ENCODE measurements at regions not wholly inside any gene's neighbourhood (a gene's known extent, or its start where the extent isn't known, plus 50 kb on each side); places are given as distances from the start of the nearest gene placed in this dataset.

GRCh38 chr1:204803607-204804006, 67.1 kb upstream of the NFASC start:
- TF ChIP-seq, protein P1, sequence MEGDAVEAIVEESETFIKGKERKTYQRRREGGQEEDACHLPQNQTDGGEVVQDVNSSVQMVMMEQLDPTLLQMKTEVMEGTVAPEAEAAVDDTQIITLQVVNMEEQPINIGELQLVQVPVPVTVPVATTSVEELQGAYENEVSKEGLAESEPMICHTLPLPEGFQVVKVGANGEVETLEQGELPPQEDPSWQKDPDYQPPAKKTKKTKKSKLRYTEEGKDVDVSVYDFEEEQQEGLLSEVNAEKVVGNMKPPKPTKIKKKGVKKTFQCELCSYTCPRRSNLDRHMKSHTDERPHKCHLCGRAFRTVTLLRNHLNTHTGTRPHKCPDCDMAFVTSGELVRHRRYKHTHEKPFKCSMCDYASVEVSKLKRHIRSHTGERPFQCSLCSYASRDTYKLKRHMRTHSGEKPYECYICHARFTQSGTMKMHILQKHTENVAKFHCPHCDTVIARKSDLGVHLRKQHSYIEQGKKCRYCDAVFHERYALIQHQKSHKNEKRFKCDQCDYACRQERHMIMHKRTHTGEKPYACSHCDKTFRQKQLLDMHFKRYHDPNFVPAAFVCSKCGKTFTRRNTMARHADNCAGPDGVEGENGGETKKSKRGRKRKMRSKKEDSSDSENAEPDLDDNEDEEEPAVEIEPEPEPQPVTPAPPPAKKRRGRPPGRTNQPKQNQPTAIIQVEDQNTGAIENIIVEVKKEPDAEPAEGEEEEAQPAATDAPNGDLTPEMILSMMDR (conservative IDR thresholded peaks at IDR 0.05; ENCODE audit: low read depth, low read length): no peak
- no peak for TF ChIP-seq EZH2phosphoT487 (IDR thresholded peaks at IDR 0.05; ENCODE audit: borderline replicate concordance, low read length)
- TF ChIP-seq EZH2 (IDR thresholded peaks at IDR 0.05; ENCODE audit: low read length, unreplicated experiment): no peak
- DNase-seq (no peak), ATAC-seq (no peak)
- H3K79me2 ChIP-seq (ENCODE audit: low read length): no peaks in the 10 kb centered on the region
- no peaks in the 10 kb centered on the region for H3K9me2 ChIP-seq (replicated peaks; ENCODE audit: low read length)
- H3K27ac ChIP-seq (ENCODE audit: low read length): no peak overlapping the region
- no peak overlapping the region for H3K4me3 ChIP-seq (ENCODE audit: low read length)
- POLR2A ChIA-PET (ENCODE audit: unreplicated experiment): no interaction called here
- H3F3A ChIP-seq (ENCODE audit: low read length, unreplicated experiment): no peaks in the 10 kb centered on the region
- BruUV-seq (replicated peaks): no TSS peak
- no peak overlapping the region for H2AFZ ChIP-seq (ENCODE audit: low read length)
- H3K9me3 ChIP-seq (ENCODE audit: low read length): no peaks in the 10 kb centered on the region
- intact Hi-C loops (cut with micrococcal nuclease): loop anchor here (10.0 kb wide), 1 partner anchor 369 kb away; no protein-coding TSS in a partner anchor
- H3K9ac ChIP-seq (ENCODE audit: low read length): no peak overlapping the region
- H3K4me2 ChIP-seq (ENCODE audit: low read length): no peak overlapping the region
- H4K20me1 ChIP-seq (ENCODE audit: low read length): no peaks in the 10 kb centered on the region
- CTCF ChIA-PET: interaction anchor here (0.6 kb wide), 1 partner anchor 238 kb away, joined by 3 read pairs; no protein-coding TSS in a partner anchor
- 0 out of 2 replicates have a peak, but pooled peaks cover 4% of the 10 kb centered on the region for H3K27me3 ChIP-seq (ENCODE audit: low read length)
- H3K36me3 ChIP-seq (ENCODE audit: low read depth, low read length): no peaks in the 10 kb centered on the region
- peaks cover 5% of the 10 kb centered on the region; the same call in 1 of the 2 replicates for H3K4me1 ChIP-seq (ENCODE audit: insufficient read depth, low read length)

DNA sequence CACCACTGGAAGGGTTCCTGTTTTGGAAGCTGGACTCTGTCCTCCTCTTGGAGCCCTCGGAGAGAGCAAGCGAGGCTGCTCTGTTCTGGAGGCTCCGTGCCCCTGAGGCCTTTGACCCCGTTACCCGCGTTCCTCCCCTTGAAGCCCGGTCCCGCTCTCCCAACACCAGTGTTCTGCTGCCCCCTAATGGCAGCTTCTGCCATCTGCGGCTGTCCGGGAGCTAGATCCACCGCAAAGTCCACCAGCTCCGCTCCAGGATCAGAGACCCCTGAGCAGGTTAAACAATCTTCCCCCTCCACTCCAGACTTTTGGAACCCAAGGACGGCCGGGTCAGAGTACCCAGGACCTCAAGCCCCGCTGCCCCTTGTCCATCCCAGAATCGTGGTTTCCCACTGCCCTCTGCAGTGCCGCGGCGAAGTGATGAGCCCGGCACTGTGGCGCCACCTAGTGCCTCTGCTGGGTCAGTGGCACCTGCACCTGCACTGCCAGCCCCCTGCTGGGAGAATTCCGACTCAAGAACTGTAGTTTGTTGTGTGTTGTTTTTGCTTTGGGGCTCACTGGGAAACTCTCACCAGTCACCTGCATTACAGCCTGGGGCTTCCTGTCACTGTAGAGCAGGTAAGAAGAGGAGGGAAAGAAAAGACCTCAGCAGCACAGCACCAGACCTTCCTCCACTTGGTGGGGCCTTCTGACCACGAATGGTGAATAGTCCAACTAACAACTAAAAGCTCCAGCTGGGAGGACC, 63.5 kb upstream of the NFASC start:
- no peaks in the 10 kb centered on the region for H3K9me2 ChIP-seq (replicated peaks; ENCODE audit: low read length)
- peak; percentile 98 for DNase-seq

More for the DNA sequence above, 63.5 kb upstream of the NFASC start:
- H3K27me3 ChIP-seq (ENCODE audit: low read length): 0 out of 2 replicates have a peak, but pooled peaks cover 3% of the 10 kb centered on the region
- no peaks in the 10 kb centered on the region for H3F3A ChIP-seq (ENCODE audit: low read length, unreplicated experiment)
- TF ChIP-seq, protein P1 (conservative IDR thresholded peaks at IDR 0.05; ENCODE audit: low read depth, low read length): peak; percentile 100
- TF ChIP-seq EZH2 (IDR thresholded peaks at IDR 0.05; ENCODE audit: low read length, unreplicated experiment): no peak
- CTCF ChIA-PET: interaction anchor here (0.5 to 2.2 kb wide), 40 partner anchors 9 to 421 kb away, joined by 3 to 103 read pairs (median 4); partner anchors contain the start of genes LRRN2 and TMCC2
- peak overlapping the region; percentile 78 for H2AFZ ChIP-seq (ENCODE audit: low read length)
- peak; percentile 97 for ATAC-seq
- peaks cover 5% of the 10 kb centered on the region; the same call in 1 of the 2 replicates for H3K4me1 ChIP-seq (ENCODE audit: insufficient read depth, low read length)
- no peaks in the 10 kb centered on the region for H3K9me3 ChIP-seq (ENCODE audit: low read length)
- H3K27ac ChIP-seq (ENCODE audit: low read length): no peak overlapping the region
- H3K9ac ChIP-seq (ENCODE audit: low read length): no peak overlapping the region
- POLR2A ChIA-PET (ENCODE audit: unreplicated experiment): interaction anchor here (0.5 kb wide), 1 partner anchor 185 kb away, joined by 3 read pairs; no protein-coding TSS in a partner anchor
- H4K20me1 ChIP-seq (ENCODE audit: low read length): no peaks in the 10 kb centered on the region
- H3K79me2 ChIP-seq (ENCODE audit: low read length): no peaks in the 10 kb centered on the region
- BruUV-seq (replicated peaks): no TSS peak
- intact Hi-C loops (cut with micrococcal nuclease): loop anchor here (1.0 to 10.0 kb wide), 5 partner anchors 241 to 450 kb away; no protein-coding TSS in a partner anchor
- peak overlapping the region; percentile 85 for H3K4me2 ChIP-seq (ENCODE audit: low read length)
- H3K36me3 ChIP-seq (ENCODE audit: low read depth, low read length): no peaks in the 10 kb centered on the region
- H3K4me3 ChIP-seq (ENCODE audit: low read length): peak overlapping the region; percentile 67
